ENCODE measurements at regions not wholly inside any gene's neighbourhood (a gene's known extent, or its start where the extent isn't known, plus 50 kb on each side); places are given as distances from the start of the nearest gene placed in this dataset.

DNA sequence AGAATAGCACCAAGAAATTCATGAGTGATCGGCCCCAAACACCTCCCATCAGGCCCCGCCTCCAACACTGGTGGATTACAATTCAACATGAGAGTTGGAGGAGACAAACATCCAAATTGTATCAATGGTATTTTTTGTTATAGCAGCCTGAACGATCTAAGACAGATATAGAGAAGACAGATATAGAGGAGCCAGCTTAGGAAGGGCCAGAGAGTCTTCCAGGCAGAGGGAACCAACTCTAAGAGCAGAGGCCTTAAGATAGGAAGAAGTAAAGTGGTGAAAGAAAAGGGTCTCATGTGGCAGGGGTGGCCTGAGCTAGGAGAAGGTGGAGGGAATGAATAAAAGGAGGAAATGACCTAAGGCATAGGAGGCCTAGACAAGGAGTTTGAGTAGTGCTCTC is 158.8 kb upstream of the TBL1XR1 start:
- TF ChIP-seq, protein P1, sequence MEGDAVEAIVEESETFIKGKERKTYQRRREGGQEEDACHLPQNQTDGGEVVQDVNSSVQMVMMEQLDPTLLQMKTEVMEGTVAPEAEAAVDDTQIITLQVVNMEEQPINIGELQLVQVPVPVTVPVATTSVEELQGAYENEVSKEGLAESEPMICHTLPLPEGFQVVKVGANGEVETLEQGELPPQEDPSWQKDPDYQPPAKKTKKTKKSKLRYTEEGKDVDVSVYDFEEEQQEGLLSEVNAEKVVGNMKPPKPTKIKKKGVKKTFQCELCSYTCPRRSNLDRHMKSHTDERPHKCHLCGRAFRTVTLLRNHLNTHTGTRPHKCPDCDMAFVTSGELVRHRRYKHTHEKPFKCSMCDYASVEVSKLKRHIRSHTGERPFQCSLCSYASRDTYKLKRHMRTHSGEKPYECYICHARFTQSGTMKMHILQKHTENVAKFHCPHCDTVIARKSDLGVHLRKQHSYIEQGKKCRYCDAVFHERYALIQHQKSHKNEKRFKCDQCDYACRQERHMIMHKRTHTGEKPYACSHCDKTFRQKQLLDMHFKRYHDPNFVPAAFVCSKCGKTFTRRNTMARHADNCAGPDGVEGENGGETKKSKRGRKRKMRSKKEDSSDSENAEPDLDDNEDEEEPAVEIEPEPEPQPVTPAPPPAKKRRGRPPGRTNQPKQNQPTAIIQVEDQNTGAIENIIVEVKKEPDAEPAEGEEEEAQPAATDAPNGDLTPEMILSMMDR (IDR thresholded peaks at IDR 0.05 in 4 of 5, conservative IDR thresholded peaks at IDR 0.05 in 1 of 5), result no peak
- no peak for TF ChIP-seq POLR2A (IDR thresholded peaks at IDR 0.05)
